OCI-M1 (cell line): ENCODE measurements at regions not wholly inside any gene's neighbourhood (a gene's known extent, or its start where the extent isn't known, plus 50 kb on each side); places are given as distances from the start of the nearest gene placed in this dataset.
"Not testable (repeated sequence)": the region's sequence is repeated elsewhere in the genome, so short reads cannot be mapped to it uniquely, and the experiment has no call there.

Experiments
- DNase-seq: peaks from one replicate; lab custom pipeline; 2025; lab: John Stamatoyannopoulos, UW

DNA sequence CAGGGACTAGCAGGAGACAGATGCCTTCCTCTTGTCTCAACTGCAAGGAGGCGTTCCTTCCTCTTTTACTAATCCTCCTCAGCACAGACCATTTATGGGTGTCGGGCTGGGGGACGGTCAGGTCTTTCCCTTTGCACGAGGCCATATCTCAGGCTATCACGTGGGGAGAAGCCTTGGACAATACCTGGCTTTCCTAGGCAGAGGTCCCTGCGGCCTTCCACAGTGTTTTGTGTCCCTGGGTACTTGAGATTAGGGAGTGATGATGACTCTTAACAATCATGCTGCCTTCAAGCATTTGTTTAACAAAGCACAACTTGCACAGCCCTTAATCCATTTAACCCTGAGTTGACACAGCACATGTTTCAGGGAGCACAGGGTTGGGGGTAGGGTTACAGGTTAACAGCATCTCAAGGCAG, 1238.6 kb downstream of the OLFM4 start:
- peak; percentile 61 for DNase-seq

GRCh38 chr13:54268013-54268695, 1239.5 kb downstream of the OLFM4 start:
- DNase-seq = not testable (repeated sequence)

- DNase-seq = no peak
Measured at GRCh38 chr13:54287062-54287764, 1258.6 kb downstream of the OLFM4 start.

- no peak for DNase-seq
Measured at GRCh38 chr13:54301085-54301484, 1272.5 kb downstream of the OLFM4 start.

GRCh38 chr13:54305377-54305776, 1276.8 kb downstream of the OLFM4 start:
- no peak for DNase-seq

- no peak for DNase-seq
Measured at GRCh38 chr13:54312885-54313284, 1284.3 kb downstream of the OLFM4 start.

DNA sequence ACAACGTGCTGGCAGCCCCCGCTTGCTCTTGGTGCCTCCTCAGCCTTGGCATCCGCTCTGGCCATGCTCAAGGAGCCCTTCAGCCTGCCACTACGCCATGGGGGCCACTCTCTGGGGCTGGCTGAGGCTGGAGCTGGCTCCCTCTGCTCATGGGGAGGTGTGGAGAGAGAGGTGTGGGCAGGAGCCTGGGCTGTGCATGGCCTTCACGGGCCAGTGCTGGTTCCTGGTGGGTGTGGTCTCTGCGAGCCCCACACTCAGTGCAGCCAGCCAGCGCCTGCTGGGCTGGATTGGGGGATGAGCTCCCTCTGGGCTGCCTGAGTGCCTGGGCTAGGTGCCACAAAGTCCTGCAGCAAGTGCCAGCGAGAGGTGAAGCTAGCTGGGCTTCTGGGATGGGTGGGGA, 1289.1 kb downstream of the OLFM4 start:
- no peak for DNase-seq

GRCh38 chr13:54337540-54337939, 1308.9 kb downstream of the OLFM4 start:
- peak; percentile 9 for DNase-seq

DNA sequence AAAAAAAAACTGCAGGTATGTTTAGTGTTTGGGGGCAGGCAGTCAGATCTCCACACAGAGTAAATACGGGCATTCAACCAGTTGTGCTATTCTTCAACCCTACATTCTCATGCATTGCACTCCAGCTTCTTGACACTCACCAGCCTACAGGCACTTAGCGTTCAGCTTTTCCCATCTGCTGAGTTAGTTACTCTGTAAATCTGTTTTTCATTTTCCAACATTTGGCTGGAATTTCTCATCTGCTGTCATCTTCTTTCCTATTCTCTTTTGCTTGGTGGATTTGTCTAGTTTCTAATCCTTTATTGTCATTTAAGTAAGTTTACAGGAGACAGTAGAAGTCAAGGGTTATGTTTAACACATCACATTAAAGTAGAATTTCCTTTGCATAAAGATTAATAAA, 1318.9 kb downstream of the OLFM4 start:
- no peak for DNase-seq

DNA sequence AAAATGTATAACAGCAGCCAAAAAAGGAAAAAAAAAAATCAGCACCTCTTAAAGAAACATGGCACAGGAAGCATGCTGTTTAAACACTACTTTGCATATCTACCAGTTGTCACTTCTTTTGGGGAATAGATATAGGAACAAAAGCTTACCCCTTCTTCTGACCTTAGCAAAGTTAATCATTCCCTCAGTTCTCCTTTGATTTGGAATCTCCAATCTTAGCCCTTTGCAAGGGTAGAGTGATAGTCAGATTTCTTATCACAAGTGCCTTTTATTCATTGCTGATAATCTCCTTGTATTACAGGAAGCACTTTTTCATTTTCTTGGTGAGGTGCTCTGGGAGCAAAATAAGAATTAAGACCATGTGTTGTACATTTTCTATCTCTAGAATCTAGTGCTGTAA, 1327.6 kb downstream of the OLFM4 start:
- DNase-seq = no peak

- DNase-seq = no peak
Measured at GRCh38 chr13:54356849-54357248, 1328.2 kb downstream of the OLFM4 start.

GRCh38 chr13:54357284-54357933, 1328.8 kb downstream of the OLFM4 start:
- no peak for DNase-seq

DNA sequence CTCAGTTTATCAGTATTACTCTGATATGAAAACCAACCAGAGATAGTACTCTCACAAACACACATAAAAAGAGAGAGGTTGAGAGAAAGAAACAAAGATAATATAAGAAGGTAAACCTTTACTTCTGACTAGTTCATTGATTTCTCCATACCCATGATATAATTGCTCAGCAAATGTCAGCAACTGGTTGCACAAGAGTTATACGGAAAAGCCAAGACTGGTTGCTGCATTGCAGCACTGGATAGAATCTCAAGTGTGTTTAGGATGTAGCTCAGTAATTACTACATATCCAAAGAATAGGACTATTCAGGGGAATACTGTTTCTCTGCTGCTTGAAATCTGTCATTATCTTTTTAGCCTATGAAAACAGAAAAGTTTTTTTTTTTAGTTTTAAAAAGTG, 1332.8 kb downstream of the OLFM4 start:
- DNase-seq = no peak

DNA sequence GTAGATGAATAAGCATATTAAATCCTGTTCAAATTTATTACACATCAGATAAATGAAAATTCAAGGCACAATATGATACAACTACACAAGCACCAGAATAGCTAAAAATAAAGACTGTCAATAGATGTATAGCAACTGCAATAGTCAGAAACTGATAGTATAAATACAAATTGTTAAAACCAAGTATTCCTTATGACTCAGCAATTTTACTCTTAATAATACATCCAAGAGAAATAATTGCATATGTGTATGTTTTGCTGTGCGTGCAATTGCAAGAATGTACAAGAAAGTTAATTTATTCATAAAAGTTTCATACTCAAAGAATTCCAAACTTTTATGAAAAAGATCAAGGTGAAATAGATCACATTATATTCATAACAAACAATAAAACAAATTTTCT, 1338.1 kb downstream of the OLFM4 start:
- DNase-seq = no peak

DNA sequence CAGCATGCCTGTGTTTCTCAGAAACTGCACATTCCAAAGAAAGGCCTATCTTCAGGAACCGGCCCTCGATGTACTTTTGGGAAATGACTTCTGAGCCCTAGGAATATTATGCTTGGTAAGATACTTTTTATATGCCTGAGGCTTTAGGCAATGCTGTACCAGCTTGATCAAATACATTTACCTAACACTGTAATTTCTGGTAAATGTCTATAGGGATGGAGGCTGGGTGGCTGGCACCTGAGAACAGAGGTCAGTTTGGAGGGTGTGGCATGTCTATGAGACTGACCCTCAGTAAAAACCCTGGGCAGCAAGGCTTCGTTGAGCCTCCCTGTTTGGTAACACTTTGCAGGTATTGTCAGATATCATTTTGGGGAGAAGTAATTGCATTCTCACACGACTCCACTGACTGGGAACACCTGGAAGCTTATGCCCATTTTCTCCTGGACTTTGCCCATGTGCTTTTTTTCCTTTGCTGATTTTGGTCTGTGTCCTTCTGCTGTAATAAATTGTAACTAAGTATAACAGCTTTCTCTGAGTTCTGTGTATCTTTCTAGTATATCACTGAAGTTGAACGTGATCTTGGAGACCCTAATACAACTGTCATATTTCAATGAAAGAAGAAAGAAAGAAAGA, 1339.1 kb downstream of the OLFM4 start:
- DNase-seq = no peak

DNA sequence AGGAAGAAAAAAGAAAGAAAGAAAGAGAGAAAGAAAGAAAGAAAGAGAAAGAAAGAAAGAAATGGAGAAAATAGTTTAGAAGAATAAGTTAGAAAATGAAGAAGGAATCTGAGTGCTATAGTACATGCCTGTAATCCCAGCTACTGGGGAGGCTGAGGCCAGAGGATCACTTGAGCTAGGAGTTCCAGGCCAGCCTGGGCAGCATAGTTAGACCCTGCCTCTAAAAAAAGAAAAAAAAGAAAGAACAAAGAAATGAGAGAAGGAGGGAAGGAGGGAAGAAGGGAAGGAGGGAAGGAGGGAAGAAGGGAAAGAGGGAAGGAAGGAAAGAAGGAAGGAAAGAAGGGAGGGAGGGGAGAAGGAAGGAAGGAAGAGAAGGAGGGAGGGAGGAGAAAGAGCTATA, 1339.8 kb downstream of the OLFM4 start:
- no peak for DNase-seq

GRCh38 chr13:54373211-54373610, 1344.6 kb downstream of the OLFM4 start:
- DNase-seq = no peak

DNA sequence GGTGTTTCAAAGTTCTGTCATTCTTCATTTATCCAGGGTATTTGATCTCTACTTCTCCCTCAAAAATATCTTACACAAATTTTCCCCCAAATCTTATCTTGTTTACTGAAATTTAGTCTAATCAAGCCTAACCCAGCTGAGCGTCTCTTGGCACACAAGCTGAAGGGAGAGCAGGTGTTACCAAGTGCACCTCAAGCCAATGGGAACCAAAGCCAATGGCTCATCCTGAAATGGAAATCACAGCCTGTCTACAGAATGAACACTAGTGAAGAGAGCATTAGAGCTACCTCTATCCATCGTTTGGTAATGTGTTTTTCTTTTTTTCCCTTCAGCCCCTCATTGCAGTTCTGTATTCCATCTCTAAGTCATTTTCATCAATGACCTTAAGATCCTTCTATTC, 1350.8 kb downstream of the OLFM4 start:
- DNase-seq = no peak

DNA sequence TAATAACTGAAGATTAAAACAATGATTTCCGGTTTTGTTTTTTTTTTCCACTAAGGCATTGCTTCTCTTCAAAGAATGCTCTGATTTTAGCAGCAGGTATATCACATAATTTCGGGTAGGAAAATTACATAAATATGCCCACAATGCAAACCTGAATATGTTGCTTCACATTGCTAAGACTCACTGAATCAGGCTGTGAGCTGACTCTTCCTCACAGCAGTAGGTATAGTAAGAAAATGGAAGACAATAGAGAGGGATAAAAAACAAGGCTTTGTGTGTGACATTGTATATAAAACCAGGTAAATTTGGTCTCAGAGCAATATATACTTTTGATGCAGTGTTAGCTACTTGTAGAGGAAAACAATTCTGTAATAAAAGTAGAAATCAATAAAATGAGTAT, 1355.0 kb downstream of the OLFM4 start:
- DNase-seq = no peak

DNA sequence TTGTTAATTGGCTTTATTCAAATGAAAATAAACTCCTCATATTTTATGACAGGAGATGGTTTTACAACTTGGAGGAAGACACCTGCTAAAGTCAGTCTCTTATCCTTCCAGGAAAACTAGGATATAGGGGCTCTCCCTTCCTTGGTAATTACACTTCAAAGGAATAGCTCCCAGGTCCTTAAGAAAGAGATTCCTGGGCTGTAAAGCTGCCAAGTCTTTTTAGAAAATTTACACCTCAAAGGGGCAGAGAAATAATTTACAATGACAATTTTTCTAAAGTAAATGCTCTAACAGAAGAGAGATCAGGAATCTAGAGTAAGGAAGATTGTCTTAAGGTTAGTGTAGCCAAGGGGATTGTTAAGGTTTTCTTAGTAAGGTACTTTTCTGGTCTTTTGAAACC, 1359.0 kb downstream of the OLFM4 start:
- DNase-seq = no peak

- no peak for DNase-seq
Measured at GRCh38 chr13:54390841-54391240, 1362.2 kb downstream of the OLFM4 start.

- no peak for DNase-seq
Measured at GRCh38 chr13:54394085-54394700, 1365.6 kb downstream of the OLFM4 start.
